ENCODE measurements at regions not wholly inside any gene's neighbourhood (a gene's known extent, or its start where the extent isn't known, plus 50 kb on each side); places are given as distances from the start of the nearest gene placed in this dataset.
"Not testable (repeated sequence)": the region's sequence is repeated elsewhere in the genome, so short reads cannot be mapped to it uniquely, and the experiment has no call there.

- WGBS, 2 donors = 44 to 62% methylated on average over 1 of the region's 1 CpG
- TF ChIP-seq CTCF (IDR thresholded peaks at IDR 0.05) (no peak), EP300 (IDR thresholded peaks at IDR 0.05) (no peak), POLR2A (IDR thresholded peaks at IDR 0.05) (no peak), POLR2AphosphoS5 (IDR thresholded peaks at IDR 0.05) (no peak)
- H3K4me3 ChIP-seq = no peak overlapping the region
- H3K27ac ChIP-seq = no peak overlapping the region
- no peak for DNase-seq
- peak in 1 of 2 donors; percentile 34 for ATAC-seq (ENCODE audit: low FRiP score in 2 of 2)
- no peaks in the 10 kb centered on the region for H3K9me3 ChIP-seq
- H3K36me3 ChIP-seq = no peaks in the 10 kb centered on the region
- peaks cover 0 to 5% (median 0%) of the 10 kb centered on the region in 4 donors for H3K4me1 ChIP-seq
- no peaks in the 10 kb centered on the region for H3K27me3 ChIP-seq
Observed at GRCh38 chr11:80281194-80281593, 840.4 kb upstream of the TENM4 start.

DNA sequence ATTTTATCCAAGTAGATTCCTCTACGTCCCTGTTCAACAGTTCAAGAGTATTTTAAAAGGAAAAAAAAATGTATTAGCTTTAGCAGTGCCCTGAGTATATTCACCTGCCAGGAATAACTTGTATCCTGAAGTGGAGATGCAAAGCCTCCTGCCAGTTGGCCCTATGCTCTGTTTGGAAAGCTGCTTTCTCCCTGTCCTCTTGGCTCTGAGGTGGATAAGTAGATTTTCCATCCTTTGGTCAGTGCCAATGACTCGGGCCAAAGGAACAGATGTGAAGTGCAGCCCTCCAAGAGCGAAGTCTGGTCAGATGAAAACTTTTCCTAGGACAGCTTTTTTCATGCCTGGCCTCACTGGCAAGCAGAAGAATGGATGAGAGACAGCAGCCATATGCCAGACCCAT is 839.9 kb upstream of the TENM4 start:
- H3K9me3 ChIP-seq = no peaks in the 10 kb centered on the region
- no peaks in the 10 kb centered on the region for H3K36me3 ChIP-seq
- no peak for DNase-seq
- ATAC-seq (ENCODE audit: low FRiP score in 2 of 2) = peak; percentile 30 to 35
- H3K27me3 ChIP-seq = no peaks in the 10 kb centered on the region
- H3K4me1 ChIP-seq = peaks cover 0 to 5% (median 0%) of the 10 kb centered on the region in 4 donors
- no peak overlapping the region for H3K27ac ChIP-seq
- no peak overlapping the region for H3K4me3 ChIP-seq
- WGBS, 2 donors = 52 to 61% methylated on average over 3 of the region's 3 CpGs
- TF ChIP-seq POLR2A (IDR thresholded peaks at IDR 0.05) = no peak
- TF ChIP-seq POLR2AphosphoS5 (IDR thresholded peaks at IDR 0.05) = no peak
- TF ChIP-seq CTCF (IDR thresholded peaks at IDR 0.05) = no peak
- no peak for TF ChIP-seq EP300 (IDR thresholded peaks at IDR 0.05)

DNA sequence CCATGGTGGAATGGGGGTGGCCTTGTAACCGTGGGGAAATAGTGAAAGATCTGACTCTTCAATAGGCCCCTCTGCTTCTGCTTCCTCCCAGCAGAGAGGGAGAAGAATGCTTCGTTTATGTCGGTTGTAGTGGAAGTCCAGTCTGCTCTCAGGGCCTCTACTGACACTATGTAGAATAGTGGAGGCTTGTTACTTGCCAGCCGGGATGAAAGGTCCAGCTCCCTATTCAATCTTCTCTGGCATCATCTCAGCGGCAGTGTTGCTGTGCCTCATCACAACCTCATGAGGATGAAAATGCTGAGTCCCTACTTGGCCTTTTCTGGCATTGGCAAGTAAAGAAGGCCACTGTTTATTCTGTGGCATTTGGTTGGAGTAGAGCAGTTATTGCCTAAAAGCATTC is 820.9 kb upstream of the TENM4 start:
- no peaks in the 10 kb centered on the region for H3K4me1 ChIP-seq
- WGBS, 2 donors = 75 to 84% methylated on average over 5 of the region's 5 CpGs

GRCh38 chr11:80257319-80258015 is 816.6 kb upstream of the TENM4 start:
- not testable (repeated sequence) for H3K36me3 ChIP-seq; H3K27me3 ChIP-seq; ATAC-seq (ENCODE audit: low FRiP score in 2 of 2); H3K9me3 ChIP-seq; H3K27ac ChIP-seq; H3K4me3 ChIP-seq; H3K4me1 ChIP-seq
- peak in 1 of 2 donors; percentile 66 for DNase-seq
- WGBS, 2 donors = 85 to 86% methylated on average over 33 to 35 of the region's 45 CpGs

More for the DNA sequence above, 820.9 kb upstream of the TENM4 start:
- DNase-seq (no peak), ATAC-seq (ENCODE audit: low FRiP score in 2 of 2) (no peak)
- no peak for TF ChIP-seq POLR2A (IDR thresholded peaks at IDR 0.05)
- TF ChIP-seq CTCF (IDR thresholded peaks at IDR 0.05) = no peak
- TF ChIP-seq EP300 (IDR thresholded peaks at IDR 0.05) = no peak
- no peak for TF ChIP-seq POLR2AphosphoS5 (IDR thresholded peaks at IDR 0.05)
- Histone ChIP-seq H3K27ac (no peak overlapping the region), H3K9me3 (peaks cover 0 to 3% (median 0%) of the 10 kb centered on the region in 4 donors), H3K4me3 (no peak overlapping the region), H3K36me3 (no peaks in the 10 kb centered on the region), H3K27me3 (no peaks in the 10 kb centered on the region)

GRCh38 chr11:80255021-80255420 is 814.2 kb upstream of the TENM4 start:
- Histone ChIP-seq H3K27me3 (no peaks in the 10 kb centered on the region), H3K4me3 (no peak overlapping the region), H3K27ac (no peak overlapping the region), H3K9me3 (peaks cover 0 to 3% (median 0%) of the 10 kb centered on the region in 4 donors), H3K4me1 (no peaks in the 10 kb centered on the region), H3K36me3 (no peaks in the 10 kb centered on the region)
- ATAC-seq (ENCODE audit: low FRiP score in 2 of 2) (no peak), DNase-seq (no peak)
- TF ChIP-seq POLR2AphosphoS5 (IDR thresholded peaks at IDR 0.05) (no peak), CTCF (IDR thresholded peaks at IDR 0.05) (no peak), EP300 (IDR thresholded peaks at IDR 0.05) (no peak), POLR2A (IDR thresholded peaks at IDR 0.05) (no peak)
